Loucy (cell line): ENCODE measurements at regions not wholly inside any gene's neighbourhood (a gene's known extent, or its start where the extent isn't known, plus 50 kb on each side); places are given as distances from the start of the nearest gene placed in this dataset.

Experiments
- H2AFZ ChIP-seq: fragments of 200-600 bp; sonication (generic); 2 replicates; pipeline ENCODE4 v1.6.0; 2016; ENCODE audit warnings: antibody characterized with exemption, mild to moderate bottlenecking, low read length, moderate library complexity
- H3F3A ChIP-seq: fragments of 200-600 bp; 2 replicates; pipeline ENCODE4 v1.6.0; 2016; ENCODE audit warnings: antibody characterized with exemption, low read depth, mild to moderate bottlenecking
- H3K27me3 ChIP-seq: fragments of 200-600 bp; sonication (generic); 2 replicates; pipeline ENCODE4 v1.6.1; 2014; ENCODE audit warnings: low read length, mild to moderate bottlenecking; ENCODE audit not compliant: insufficient read depth, poor library complexity, severe bottlenecking
- H3K36me3 ChIP-seq: fragments of 200-600 bp; sonication (generic); 2 replicates; pipeline ENCODE4 v1.6.1; 2016; ENCODE audit warnings: low read length; ENCODE audit not compliant: insufficient read depth
- H3K4me1 ChIP-seq: fragments of 200-600 bp; sonication (generic); 2 replicates; pipeline ENCODE4 v1.5.1; 2014; ENCODE audit warnings: low read length, mild to moderate bottlenecking; ENCODE audit not compliant: insufficient read depth, poor library complexity, severe bottlenecking
- H3K4me2 ChIP-seq: fragments of 200-600 bp; sonication (generic); 2 replicates; pipeline ENCODE4 v1.6.0; 2014; ENCODE audit warnings: antibody characterized with exemption, low read length, low read depth, mild to moderate bottlenecking; ENCODE audit not compliant: poor library complexity, severe bottlenecking
- H3K4me3 ChIP-seq: fragments of 200-600 bp; sonication (generic); 2 replicates; pipeline ENCODE4 v1.5.1; 2014; ENCODE audit warnings: low read length, mild to moderate bottlenecking, mixed read lengths; ENCODE audit not compliant: poor library complexity, severe bottlenecking
- H3K79me2 ChIP-seq: fragments of 200-600 bp; sonication (generic); 2 replicates; pipeline ENCODE4 v1.6.1; 2014; ENCODE audit warnings: low read length; ENCODE audit not compliant: insufficient read depth
- H3K9ac ChIP-seq: fragments of 200-600 bp; sonication (generic); 2 replicates; pipeline ENCODE4 v1.6.0; 2014; ENCODE audit warnings: mild to moderate bottlenecking, low read depth, low read length, moderate library complexity; ENCODE audit not compliant: poor library complexity, severe bottlenecking
- H3K9me2 ChIP-seq: fragments of 200-600 bp; sonication (generic); replicated peaks from 2 replicates; pipeline ENCODE4 v1.6.1; 2016; ENCODE audit warnings: low read depth, low read length, mixed read lengths
- H3K9me3 ChIP-seq: fragments of 200-600 bp; sonication (generic); 2 replicates; pipeline ENCODE4 v1.6.1; 2014; ENCODE audit warnings: mild to moderate bottlenecking, antibody characterized with exemption, low read length, low read depth; ENCODE audit not compliant: insufficient read depth
- H4K20me1 ChIP-seq: fragments of 200-600 bp; sonication (generic); 2 replicates; pipeline ENCODE4 v1.6.0; 2014; ENCODE audit warnings: antibody characterized with exemption, low read length, mild to moderate bottlenecking; ENCODE audit not compliant: insufficient read depth, poor library complexity, severe bottlenecking
- EZH2phosphoT487 ChIP-seq: fragments of 200-600 bp; IDR thresholded peaks from 2 replicates; pipeline ENCODE4 v1.6.1; 2018; ENCODE audit warnings: antibody characterized with exemption, mild to moderate bottlenecking, moderate library complexity, borderline replicate concordance
- TF ChIP-seq, protein P1 (sequence below): fragments of 200-600 bp; sonication (generic); conservative IDR thresholded peaks from 2 replicates; pipeline ENCODE4 v1.5.1; 2014; ENCODE audit warnings: mild to moderate bottlenecking, antibody characterized with exemption, low read length

DNA sequence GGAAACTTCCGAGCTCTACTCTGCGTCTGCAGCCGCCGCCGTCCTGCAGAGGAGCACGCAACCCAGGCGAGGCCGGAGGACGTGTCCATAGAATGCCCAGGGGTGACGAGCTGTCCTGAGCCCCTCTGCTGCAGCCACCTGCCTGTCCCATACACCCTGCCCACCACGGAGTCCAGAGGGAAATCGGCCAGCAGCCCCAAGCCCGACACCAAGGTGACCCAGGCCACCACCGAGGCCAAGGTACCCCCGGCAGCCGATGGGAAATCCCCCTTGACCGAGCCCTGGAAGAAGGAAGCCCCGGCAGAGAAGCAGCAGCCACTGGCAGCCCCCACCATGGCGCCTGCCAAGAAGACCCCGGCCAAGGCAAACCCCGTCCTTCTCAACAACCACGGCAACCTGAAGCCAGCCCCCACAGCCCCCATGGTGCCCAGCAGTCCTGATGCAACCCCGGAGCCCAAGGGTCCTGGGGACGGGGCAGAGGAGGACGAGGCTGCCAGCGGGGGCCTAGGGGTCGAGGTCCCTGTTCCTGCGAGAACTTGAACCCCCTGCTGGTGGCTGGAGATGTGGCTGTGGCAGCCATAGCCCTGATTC is 128.7 kb upstream of the C14orf180 start:
- no peaks in the 10 kb centered on the region for H3K27me3 ChIP-seq
- H3K4me2 ChIP-seq: no peak overlapping the region
- H3K4me3 ChIP-seq: no peak overlapping the region
- H3K9ac ChIP-seq: no peak overlapping the region
- TF ChIP-seq, protein P1, sequence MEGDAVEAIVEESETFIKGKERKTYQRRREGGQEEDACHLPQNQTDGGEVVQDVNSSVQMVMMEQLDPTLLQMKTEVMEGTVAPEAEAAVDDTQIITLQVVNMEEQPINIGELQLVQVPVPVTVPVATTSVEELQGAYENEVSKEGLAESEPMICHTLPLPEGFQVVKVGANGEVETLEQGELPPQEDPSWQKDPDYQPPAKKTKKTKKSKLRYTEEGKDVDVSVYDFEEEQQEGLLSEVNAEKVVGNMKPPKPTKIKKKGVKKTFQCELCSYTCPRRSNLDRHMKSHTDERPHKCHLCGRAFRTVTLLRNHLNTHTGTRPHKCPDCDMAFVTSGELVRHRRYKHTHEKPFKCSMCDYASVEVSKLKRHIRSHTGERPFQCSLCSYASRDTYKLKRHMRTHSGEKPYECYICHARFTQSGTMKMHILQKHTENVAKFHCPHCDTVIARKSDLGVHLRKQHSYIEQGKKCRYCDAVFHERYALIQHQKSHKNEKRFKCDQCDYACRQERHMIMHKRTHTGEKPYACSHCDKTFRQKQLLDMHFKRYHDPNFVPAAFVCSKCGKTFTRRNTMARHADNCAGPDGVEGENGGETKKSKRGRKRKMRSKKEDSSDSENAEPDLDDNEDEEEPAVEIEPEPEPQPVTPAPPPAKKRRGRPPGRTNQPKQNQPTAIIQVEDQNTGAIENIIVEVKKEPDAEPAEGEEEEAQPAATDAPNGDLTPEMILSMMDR: no peak
- no peak for TF ChIP-seq EZH2phosphoT487
- no peak overlapping the region for H2AFZ ChIP-seq
- no peaks in the 10 kb centered on the region for H3F3A ChIP-seq
- no peaks in the 10 kb centered on the region for H3K79me2 ChIP-seq
- H3K9me3 ChIP-seq: no peaks in the 10 kb centered on the region
- H3K4me1 ChIP-seq: no peaks in the 10 kb centered on the region
- H3K9me2 ChIP-seq: no peaks in the 10 kb centered on the region
- H3K36me3 ChIP-seq: no peaks in the 10 kb centered on the region
- H4K20me1 ChIP-seq: no peaks in the 10 kb centered on the region

DNA sequence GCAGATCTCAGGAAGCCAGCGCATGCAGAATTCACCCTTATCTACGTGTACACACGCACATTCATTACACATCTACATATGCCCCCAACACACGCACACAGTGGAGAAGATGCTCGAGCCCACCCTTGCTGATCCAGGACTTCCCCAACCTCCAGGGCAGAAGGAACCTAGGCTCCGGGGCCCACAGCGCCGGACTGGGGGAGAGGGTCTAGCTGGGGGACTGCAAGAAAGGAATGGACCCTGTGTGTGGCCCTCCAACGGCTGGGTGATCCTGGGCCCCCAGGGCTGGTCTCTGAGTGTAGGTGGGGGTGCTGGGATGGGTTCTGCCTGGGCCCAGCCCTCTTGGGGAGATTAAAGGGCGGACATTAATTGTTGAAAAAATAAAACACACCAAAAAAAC is 128.1 kb upstream of the C14orf180 start:
- Histone ChIP-seq H3K9me2 (no peaks in the 10 kb centered on the region), H3K27me3 (no peaks in the 10 kb centered on the region), H3K9me3 (no peaks in the 10 kb centered on the region), H3K79me2 (no peaks in the 10 kb centered on the region), H3K9ac (no peak overlapping the region), H4K20me1 (no peaks in the 10 kb centered on the region), H3K4me3 (no peak overlapping the region), H3K36me3 (no peaks in the 10 kb centered on the region), H3F3A (no peaks in the 10 kb centered on the region), H2AFZ (no peak overlapping the region), H3K4me2 (no peak overlapping the region), H3K4me1 (no peaks in the 10 kb centered on the region)
- TF ChIP-seq, protein P1: no peak
- TF ChIP-seq EZH2phosphoT487: no peak

DNA sequence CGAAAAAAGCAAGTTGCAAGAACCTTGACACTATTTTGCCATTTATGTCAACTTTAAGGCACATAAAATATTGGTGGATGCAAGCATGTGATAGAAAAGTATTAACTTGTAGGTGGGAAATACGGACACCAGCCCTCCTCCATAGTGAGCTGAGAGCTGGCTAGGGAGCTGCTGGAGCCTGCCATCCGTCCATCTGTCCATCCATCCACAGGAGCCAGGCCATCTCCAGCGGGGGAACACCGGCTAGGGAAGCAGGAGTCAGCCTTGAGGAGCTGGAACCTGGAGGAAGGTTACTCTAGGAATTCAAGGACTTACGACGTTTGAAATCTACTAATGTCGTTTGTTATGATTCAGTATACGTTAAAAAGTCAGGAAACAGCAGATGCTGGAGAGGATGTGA is 120.7 kb upstream of the C14orf180 start:
- Histone ChIP-seq H3K36me3 (no peaks in the 10 kb centered on the region), H3K9ac (no peak overlapping the region), H3K4me2 (no peak overlapping the region), H3K9me2 (no peaks in the 10 kb centered on the region), H3K4me1 (no peaks in the 10 kb centered on the region), H3K4me3 (no peak overlapping the region), H3F3A (no peaks in the 10 kb centered on the region), H2AFZ (no peak overlapping the region), H3K79me2 (no peaks in the 10 kb centered on the region), H4K20me1 (no peaks in the 10 kb centered on the region), H3K9me3 (no peaks in the 10 kb centered on the region), H3K27me3 (no peaks in the 10 kb centered on the region)
- no peak for TF ChIP-seq EZH2phosphoT487
- TF ChIP-seq, protein P1: no peak
